ENCODE measurements at regions not wholly inside any gene's neighbourhood (a gene's known extent, or its start where the extent isn't known, plus 50 kb on each side); places are given as distances from the start of the nearest gene placed in this dataset.
A peak's percentile ranks its signal among the peaks of the same experiment; 100 is the strongest.
"Not testable (repeated sequence)": the region's sequence is repeated elsewhere in the genome, so short reads cannot be mapped to it uniquely, and the experiment has no call there.

GRCh38 chr2:215540658-215541057 is 104.8 kb upstream of the FN1 start:
- no peak for TF ChIP-seq CTCF (IDR thresholded peaks at IDR 0.05; ENCODE audit: control insufficient read depth, extremely low read depth, insufficient read depth)
- no peak overlapping the region for H3K4me3 ChIP-seq (ENCODE audit: low read depth, low read length)
- no peak for DNase-seq (ENCODE audit: low read depth)

- H3K4me3 ChIP-seq (ENCODE audit: low read depth, low read length), result no peak overlapping the region
- no peak for DNase-seq (ENCODE audit: low read depth)
- no peak for TF ChIP-seq CTCF (IDR thresholded peaks at IDR 0.05; ENCODE audit: control insufficient read depth, extremely low read depth, insufficient read depth)
Measured at GRCh38 chr2:215537611-215538010, 101.7 kb upstream of the FN1 start.

GRCh38 chr2:215536510-215536909 is 100.6 kb upstream of the FN1 start:
- no peak for TF ChIP-seq CTCF (IDR thresholded peaks at IDR 0.05; ENCODE audit: control insufficient read depth, extremely low read depth, insufficient read depth)
- H3K4me3 ChIP-seq (ENCODE audit: low read depth, low read length), result no peak overlapping the region
- no peak for DNase-seq (ENCODE audit: low read depth)

- peak; percentile 53 for DNase-seq (ENCODE audit: low read depth)
- no peak for TF ChIP-seq CTCF (IDR thresholded peaks at IDR 0.05; ENCODE audit: control insufficient read depth, extremely low read depth, insufficient read depth)
- H3K4me3 ChIP-seq (ENCODE audit: low read depth, low read length), result no peak overlapping the region
Measured at GRCh38 chr2:215535741-215536140, 99.9 kb upstream of the FN1 start.

GRCh38 chr2:215535125-215535668 is 99.3 kb upstream of the FN1 start:
- DNase-seq (ENCODE audit: low read depth), result peak; percentile 26
- no peak for TF ChIP-seq CTCF (IDR thresholded peaks at IDR 0.05; ENCODE audit: control insufficient read depth, extremely low read depth, insufficient read depth)
- H3K4me3 ChIP-seq (ENCODE audit: low read depth, low read length), result no peak overlapping the region

- H3K4me3 ChIP-seq (ENCODE audit: low read depth, low read length); DNase-seq (ENCODE audit: low read depth): not testable (repeated sequence)
Measured at GRCh38 chr2:215533716-215534115, 97.8 kb upstream of the FN1 start.

- no peak overlapping the region for H3K4me3 ChIP-seq (ENCODE audit: low read depth, low read length)
- TF ChIP-seq CTCF (IDR thresholded peaks at IDR 0.05; ENCODE audit: control insufficient read depth, extremely low read depth, insufficient read depth), result no peak
- no peak for DNase-seq (ENCODE audit: low read depth)
Measured at GRCh38 chr2:215532844-215533243, 97.0 kb upstream of the FN1 start.
